Fibroblast of lung (primary cell): ENCODE measurements at regions not wholly inside any gene's neighbourhood (a gene's known extent, or its start where the extent isn't known, plus 50 kb on each side); places are given as distances from the start of the nearest gene placed in this dataset.

Experiments
- DNase-seq, 2 donors: peaks; one replicate each; pipeline versions ENCODE4 v3.0.0 to v3.0.0-alpha.2; 2010; ENCODE audit warnings: low read depth in 2 of 2
- H2AFZ ChIP-seq: 2 replicates; pipeline ENCODE4 v1.5.1; 2012; ENCODE audit warnings: low read length, control low read depth, inconsistent platforms
- H3K27ac ChIP-seq: 2 replicates; pipeline ENCODE4 v1.5.1; 2011; ENCODE audit warnings: low read length, control low read depth; ENCODE audit not compliant: insufficient read depth
- H3K27me3 ChIP-seq: 2 replicates; pipeline ENCODE4 v1.5.1; 2011; ENCODE audit warnings: mild to moderate bottlenecking, low read length; ENCODE audit not compliant: control insufficient read depth, insufficient read depth
- H3K36me3 ChIP-seq: 2 replicates; pipeline ENCODE4 v1.5.1; 2011; ENCODE audit warnings: low read length; ENCODE audit not compliant: control insufficient read depth, insufficient read depth
- H3K4me1 ChIP-seq: 2 replicates; pipeline ENCODE4 v1.5.1; 2011; ENCODE audit warnings: low read length; ENCODE audit not compliant: control insufficient read depth, insufficient read depth; ENCODE audit errors: extremely low read depth
- H3K4me2 ChIP-seq: 2 replicates; pipeline ENCODE4 v1.5.1; 2011; ENCODE audit warnings: low read length, control low read depth; ENCODE audit not compliant: insufficient read depth; ENCODE audit errors: extremely low read depth
- H3K4me3 ChIP-seq, 4 experiments: fragments of 200-600 bp in 1 of 4; sonication (generic) in 1 of 4; replicated peaks in 1 of 4; 2 replicates each; pipeline ENCODE4 v1.5.1; 2011 to 2016; ENCODE audit warnings: low read length in 4 of 4, low read depth in 3 of 4, mild to moderate bottlenecking in 3 of 4, control low read depth in 2 of 4, inconsistent platforms in 1 of 4, mixed read lengths in 1 of 4; ENCODE audit not compliant: insufficient read depth in 1 of 4; ENCODE audit errors: control extremely low read depth in 1 of 4
- H3K79me2 ChIP-seq: 2 replicates; pipeline ENCODE4 v1.5.1; 2012; ENCODE audit warnings: mild to moderate bottlenecking, low read length, inconsistent platforms; ENCODE audit not compliant: control insufficient read depth, insufficient read depth
- H3K9ac ChIP-seq: 2 replicates; pipeline ENCODE4 v1.5.1; 2011; ENCODE audit warnings: mild to moderate bottlenecking, low read length, control low read depth; ENCODE audit not compliant: insufficient read depth
- H3K9me3 ChIP-seq: 2 replicates; pipeline ENCODE4 v1.5.1; 2012; ENCODE audit warnings: low read depth, low read length; ENCODE audit not compliant: control insufficient read depth, insufficient read depth
- H4K20me1 ChIP-seq: 2 replicates; pipeline ENCODE4 v1.5.1; 2011; ENCODE audit warnings: low read length; ENCODE audit not compliant: control insufficient read depth, insufficient read depth; ENCODE audit errors: extremely low read depth
- CTCF ChIP-seq, 2 donors: IDR thresholded peaks in 1 of 2; conservative IDR thresholded peaks in 1 of 2; 1 replicate in 1 of 2; 2 replicates in 1 of 2; pipeline ENCODE4 v1.5.1; 2011 to 2012; ENCODE audit warnings: low read length in 2 of 2, control low read depth in 1 of 2, inconsistent platforms in 1 of 2, low read depth in 1 of 2, mild to moderate bottlenecking in 1 of 2
- EZH2 ChIP-seq: IDR thresholded peaks from 2 replicates; pipeline ENCODE4 v1.5.1; 2012; ENCODE audit warnings: low read length, control low read depth, mild to moderate bottlenecking; ENCODE audit errors: missing control alignments

- no peak overlapping the region for H2AFZ ChIP-seq
- no peak for TF ChIP-seq EZH2
- no peak for TF ChIP-seq CTCF (conservative IDR thresholded peaks at IDR 0.05 in 1 of 2, IDR thresholded peaks at IDR 0.05 in 1 of 2; ENCODE audit: low read depth in 1 of 2, low read length in 2 of 2)
- no peak for DNase-seq
- H3K79me2 ChIP-seq = no peaks in the 10 kb centered on the region
- no peak overlapping the region for H3K4me3 ChIP-seq
- H3K4me1 ChIP-seq = no peaks in the 10 kb centered on the region
- H3K9me3 ChIP-seq = no peaks in the 10 kb centered on the region
- no peak overlapping the region for H3K27ac ChIP-seq
- no peaks in the 10 kb centered on the region for H4K20me1 ChIP-seq
- H3K36me3 ChIP-seq = no peaks in the 10 kb centered on the region
- H3K27me3 ChIP-seq = no peaks in the 10 kb centered on the region
- no peak overlapping the region for H3K4me2 ChIP-seq
- H3K9ac ChIP-seq = no peak overlapping the region
These were observed 75.8 kb upstream of the SPRED2 start for GRCh38 chr2:65508225-65508624.

DNA sequence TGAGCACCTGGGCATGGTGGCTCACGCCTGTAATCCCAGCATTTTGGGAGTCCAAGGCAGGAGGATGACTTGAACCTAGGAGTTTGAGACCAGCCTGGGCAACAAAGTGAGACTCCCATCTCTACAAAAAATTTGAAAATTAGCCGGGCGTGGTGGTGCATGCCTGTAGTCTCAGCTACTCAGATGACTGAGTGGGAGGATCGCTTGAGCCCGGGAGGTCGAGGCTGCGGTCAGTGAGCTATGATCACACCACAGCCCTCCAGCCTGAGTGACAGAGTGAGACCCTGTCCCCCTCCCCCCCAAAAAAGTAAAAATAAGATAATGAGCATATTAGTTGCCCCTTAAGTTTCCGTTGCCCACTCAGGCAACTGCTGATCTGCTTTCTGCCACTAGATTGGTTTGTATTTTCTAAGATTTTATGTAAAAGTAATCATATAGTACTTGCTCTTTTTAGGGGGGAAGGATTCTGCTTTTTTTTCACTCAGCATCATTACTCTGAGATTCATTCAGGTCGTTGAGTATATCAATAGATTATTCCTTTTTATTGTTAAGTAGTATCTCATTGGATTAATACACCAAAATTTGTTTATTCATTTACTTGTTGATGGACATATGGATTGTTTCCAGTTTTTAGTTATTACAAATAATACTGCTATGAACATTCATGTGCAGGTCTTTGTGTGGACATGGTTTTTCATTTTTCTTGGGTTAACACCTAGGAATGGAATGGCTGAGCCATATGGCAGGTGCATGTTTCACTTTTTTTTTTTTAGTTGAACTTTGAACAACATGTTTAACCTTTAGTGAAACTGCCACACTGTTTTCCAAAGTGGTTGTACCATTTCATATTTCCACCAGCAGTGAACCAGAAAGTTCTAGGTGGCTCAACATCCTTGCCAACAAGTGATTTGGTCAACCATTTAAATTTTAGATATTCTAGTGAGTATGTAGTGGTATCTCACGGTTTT, 75.0 kb upstream of the SPRED2 start:
- no peaks in the 10 kb centered on the region for H4K20me1 ChIP-seq
- no peak overlapping the region for H3K4me3 ChIP-seq
- H3K4me1 ChIP-seq = no peaks in the 10 kb centered on the region
- DNase-seq = no peak
- H2AFZ ChIP-seq = no peak overlapping the region
- H3K9ac ChIP-seq = no peak overlapping the region
- no peaks in the 10 kb centered on the region for H3K27me3 ChIP-seq
- H3K9me3 ChIP-seq = no peaks in the 10 kb centered on the region
- no peaks in the 10 kb centered on the region for H3K79me2 ChIP-seq
- no peaks in the 10 kb centered on the region for H3K36me3 ChIP-seq
- no peak overlapping the region for H3K4me2 ChIP-seq
- no peak overlapping the region for H3K27ac ChIP-seq
- no peak for TF ChIP-seq EZH2
- no peak for TF ChIP-seq CTCF (conservative IDR thresholded peaks at IDR 0.05 in 1 of 2, IDR thresholded peaks at IDR 0.05 in 1 of 2; ENCODE audit: low read depth in 1 of 2, low read length in 2 of 2)

GRCh38 chr2:65504814-65505697, 72.7 kb upstream of the SPRED2 start:
- Histone ChIP-seq H4K20me1 (no peaks in the 10 kb centered on the region), H3K27ac (no peak overlapping the region), H2AFZ (no peak overlapping the region), H3K9ac (no peak overlapping the region), H3K79me2 (no peaks in the 10 kb centered on the region), H3K4me1 (no peaks in the 10 kb centered on the region), H3K9me3 (no peaks in the 10 kb centered on the region), H3K4me2 (no peak overlapping the region), H3K4me3 (no peak overlapping the region), H3K27me3 (no peaks in the 10 kb centered on the region), H3K36me3 (no peaks in the 10 kb centered on the region)
- no peak for DNase-seq
- no peak for TF ChIP-seq CTCF (conservative IDR thresholded peaks at IDR 0.05 in 1 of 2, IDR thresholded peaks at IDR 0.05 in 1 of 2; ENCODE audit: low read depth in 1 of 2, low read length in 2 of 2)
